ENCODE measurements at regions not wholly inside any gene's neighbourhood (a gene's known extent, or its start where the extent isn't known, plus 50 kb on each side); places are given as distances from the start of the nearest gene placed in this dataset.
"Not testable (repeated sequence)": the region's sequence is repeated elsewhere in the genome, so short reads cannot be mapped to it uniquely, and the experiment has no call there.

GRCh38 chr4:104302731-104303130 is 192.0 kb downstream of the CXXC4 start:
- FAIRE-seq, result no peak
- no peak for TF ChIP-seq TAF1 (IDR thresholded peaks at IDR 0.05; ENCODE audit: borderline replicate concordance, low read depth, low read length)
- no peak for TF ChIP-seq POLR2AphosphoS5 (IDR thresholded peaks at IDR 0.05; ENCODE audit: low read depth, low read length)
- no peak for TF ChIP-seq POLR2A (IDR thresholded peaks at IDR 0.05; ENCODE audit: low read depth, low read length)
- no peak for DNase-seq (ENCODE audit: insufficient read length)

GRCh38 chr4:104294811-104295210 is 199.9 kb downstream of the CXXC4 start:
- FAIRE-seq, result no peak
- TF ChIP-seq POLR2A (IDR thresholded peaks at IDR 0.05; ENCODE audit: low read depth, low read length) (no peak), TAF1 (IDR thresholded peaks at IDR 0.05; ENCODE audit: borderline replicate concordance, low read depth, low read length) (no peak), POLR2AphosphoS5 (IDR thresholded peaks at IDR 0.05; ENCODE audit: low read depth, low read length) (no peak)
- DNase-seq (ENCODE audit: insufficient read length), result no peak

GRCh38 chr4:104286867-104287266 is 207.8 kb downstream of the CXXC4 start:
- no peak for TF ChIP-seq TAF1 (IDR thresholded peaks at IDR 0.05; ENCODE audit: borderline replicate concordance, low read depth, low read length)
- no peak for TF ChIP-seq POLR2AphosphoS5 (IDR thresholded peaks at IDR 0.05; ENCODE audit: low read depth, low read length)
- no peak for TF ChIP-seq POLR2A (IDR thresholded peaks at IDR 0.05; ENCODE audit: low read depth, low read length)
- FAIRE-seq (no peak), DNase-seq (ENCODE audit: insufficient read length) (no peak)

GRCh38 chr4:104283303-104283702 is 211.4 kb downstream of the CXXC4 start:
- TF ChIP-seq TAF1 (IDR thresholded peaks at IDR 0.05; ENCODE audit: borderline replicate concordance, low read depth, low read length), result no peak
- TF ChIP-seq POLR2A (IDR thresholded peaks at IDR 0.05; ENCODE audit: low read depth, low read length), result no peak
- no peak for TF ChIP-seq POLR2AphosphoS5 (IDR thresholded peaks at IDR 0.05; ENCODE audit: low read depth, low read length)
- DNase-seq (ENCODE audit: insufficient read length) (no peak), FAIRE-seq (no peak)

GRCh38 chr4:104279744-104280143 is 214.9 kb downstream of the CXXC4 start:
- DNase-seq (ENCODE audit: insufficient read length), result no peak
- TF ChIP-seq POLR2AphosphoS5 (IDR thresholded peaks at IDR 0.05; ENCODE audit: low read depth, low read length) (no peak), TAF1 (IDR thresholded peaks at IDR 0.05; ENCODE audit: borderline replicate concordance, low read depth, low read length) (no peak), POLR2A (IDR thresholded peaks at IDR 0.05; ENCODE audit: low read depth, low read length) (no peak)
- FAIRE-seq, result no peak

GRCh38 chr4:104272966-104273365 is 221.7 kb downstream of the CXXC4 start:
- FAIRE-seq, result no peak

GRCh38 chr4:104269603-104270002 is 225.1 kb downstream of the CXXC4 start:
- not testable (repeated sequence) for DNase-seq (ENCODE audit: insufficient read length)

More at GRCh38 chr4:104272966-104273365, 221.7 kb downstream of the CXXC4 start:
- no peak for TF ChIP-seq TAF1 (IDR thresholded peaks at IDR 0.05; ENCODE audit: borderline replicate concordance, low read depth, low read length)
- TF ChIP-seq POLR2A (IDR thresholded peaks at IDR 0.05; ENCODE audit: low read depth, low read length), result no peak
- no peak for TF ChIP-seq POLR2AphosphoS5 (IDR thresholded peaks at IDR 0.05; ENCODE audit: low read depth, low read length)
- DNase-seq (ENCODE audit: insufficient read length), result no peak

GRCh38 chr4:104263100-104263499 is 231.6 kb downstream of the CXXC4 start:
- no peak for TF ChIP-seq POLR2AphosphoS5 (IDR thresholded peaks at IDR 0.05; ENCODE audit: low read depth, low read length)
- no peak for FAIRE-seq

More at GRCh38 chr4:104269603-104270002, 225.1 kb downstream of the CXXC4 start:
- not testable (repeated sequence) for FAIRE-seq

GRCh38 chr4:104262678-104263077 is 232.0 kb downstream of the CXXC4 start:
- no peak for FAIRE-seq
- no peak for DNase-seq (ENCODE audit: insufficient read length)
- TF ChIP-seq POLR2A (IDR thresholded peaks at IDR 0.05; ENCODE audit: low read depth, low read length) (no peak), POLR2AphosphoS5 (IDR thresholded peaks at IDR 0.05; ENCODE audit: low read depth, low read length) (no peak), TAF1 (IDR thresholded peaks at IDR 0.05; ENCODE audit: borderline replicate concordance, low read depth, low read length) (no peak)

More at GRCh38 chr4:104263100-104263499, 231.6 kb downstream of the CXXC4 start:
- DNase-seq (ENCODE audit: insufficient read length), result no peak

GRCh38 chr4:104248726-104249125 is 246.0 kb downstream of the CXXC4 start:
- TF ChIP-seq POLR2A (IDR thresholded peaks at IDR 0.05; ENCODE audit: low read depth, low read length) (no peak), TAF1 (IDR thresholded peaks at IDR 0.05; ENCODE audit: borderline replicate concordance, low read depth, low read length) (no peak), POLR2AphosphoS5 (IDR thresholded peaks at IDR 0.05; ENCODE audit: low read depth, low read length) (no peak)
- DNase-seq (ENCODE audit: insufficient read length) (no peak), FAIRE-seq (no peak)

GRCh38 chr4:104235967-104236366 is 258.7 kb downstream of the CXXC4 start:
- no peak for TF ChIP-seq POLR2AphosphoS5 (IDR thresholded peaks at IDR 0.05; ENCODE audit: low read depth, low read length)
- no peak for TF ChIP-seq POLR2A (IDR thresholded peaks at IDR 0.05; ENCODE audit: low read depth, low read length)
- no peak for TF ChIP-seq TAF1 (IDR thresholded peaks at IDR 0.05; ENCODE audit: borderline replicate concordance, low read depth, low read length)
- DNase-seq (ENCODE audit: insufficient read length) (no peak), FAIRE-seq (no peak)

GRCh38 chr4:104217526-104217925 is 277.2 kb downstream of the CXXC4 start:
- no peak for FAIRE-seq

GRCh38 chr4:104211657-104212056 is 283.0 kb downstream of the CXXC4 start:
- no peak for DNase-seq (ENCODE audit: insufficient read length)
- no peak for FAIRE-seq
- TF ChIP-seq POLR2A (IDR thresholded peaks at IDR 0.05; ENCODE audit: low read depth, low read length), result no peak
- no peak for TF ChIP-seq TAF1 (IDR thresholded peaks at IDR 0.05; ENCODE audit: borderline replicate concordance, low read depth, low read length)
- TF ChIP-seq POLR2AphosphoS5 (IDR thresholded peaks at IDR 0.05; ENCODE audit: low read depth, low read length), result no peak

More at GRCh38 chr4:104217526-104217925, 277.2 kb downstream of the CXXC4 start:
- no peak for TF ChIP-seq POLR2AphosphoS5 (IDR thresholded peaks at IDR 0.05; ENCODE audit: low read depth, low read length)
- no peak for TF ChIP-seq TAF1 (IDR thresholded peaks at IDR 0.05; ENCODE audit: borderline replicate concordance, low read depth, low read length)
- no peak for DNase-seq (ENCODE audit: insufficient read length)

Measured in GM12892 (cell line).